ENCODE measurements at regions not wholly inside any gene's neighbourhood (a gene's known extent, or its start where the extent isn't known, plus 50 kb on each side); places are given as distances from the start of the nearest gene placed in this dataset.

- H2AK5ac ChIP-seq (ENCODE audit: low read depth, low read length): no peak overlapping the region
- H2BK20ac ChIP-seq (ENCODE audit: low read depth, low read length): no peak overlapping the region
- 0% methylated on average over 1 of the region's 4 CpGs; no CpG with 5 or more reads in 1 of the 2 experiments for WGBS, 2 experiments (ENCODE audit: extremely low coverage in 2 of 2, insufficient read length in 1 of 2)
- H3K36me3 ChIP-seq (ENCODE audit: control insufficient read depth, insufficient read depth, low read length): no peaks in the 10 kb centered on the region
- no peaks in the 10 kb centered on the region for H4K20me1 ChIP-seq (ENCODE audit: insufficient read depth, low read length)
- no peaks in the 10 kb centered on the region for H3K4me1 ChIP-seq (ENCODE audit: control insufficient read depth, insufficient read depth, low read length)
- no peak overlapping the region for H4K5ac ChIP-seq (ENCODE audit: low read depth, low read length)
- no peak overlapping the region for H3K18ac ChIP-seq (ENCODE audit: low read depth, low read length)
- no peak overlapping the region for H2AK9ac ChIP-seq (replicated peaks; ENCODE audit: low read depth, low read length, poor library complexity)
- DNase-seq (no peak), ATAC-seq (ENCODE audit: low read depth) (no peak)
- no peaks in the 10 kb centered on the region for H3K79me1 ChIP-seq (ENCODE audit: low read depth in 1 of 2, low read length in 2 of 2)
- ChIA-PET CTCF (no interaction called here), POLR2A (ENCODE audit: unreplicated experiment) (no interaction called here)
- intact Hi-C loops (cut with micrococcal nuclease) (no loop called here), dilution Hi-C loops (cut with HindIII; ENCODE audit: low sequenced_read_pairs, unreplicated experiment) (no loop called here), in situ Hi-C loops (cut with MboI; ENCODE audit: low sequenced_read_pairs) (no loop called here)
- H3K4me2 ChIP-seq (ENCODE audit: low read depth, low read length): no peak overlapping the region
- no peak overlapping the region for H3K9ac ChIP-seq (ENCODE audit: low read depth, low read length)
- H2AFZ ChIP-seq (replicated peaks; ENCODE audit: low read length, poor library complexity): no peak overlapping the region
- no peaks in the 10 kb centered on the region for H3K9me3 ChIP-seq (ENCODE audit: control insufficient read depth, insufficient read depth, low read length)
- no peak overlapping the region for H3K14ac ChIP-seq (replicated peaks; ENCODE audit: low read depth, low read length)
- no peak for TF ChIP-seq POLR2A (IDR thresholded peaks at IDR 0.05; ENCODE audit: low read depth, low read length)
- no peak for TF ChIP-seq SMC3 (IDR thresholded peaks at IDR 0.05; ENCODE audit: low read depth, low read length)
- no peaks in the 10 kb centered on the region for H3K9me1 ChIP-seq (ENCODE audit: insufficient read depth, low read length)
- H3K56ac ChIP-seq (ENCODE audit: extremely low read depth, insufficient read depth, low read length): no peak overlapping the region
- no peak overlapping the region for H3K4me3 ChIP-seq (ENCODE audit: insufficient read depth, low read depth, low read length)
- H3K23ac ChIP-seq (ENCODE audit: low read depth, low read length): no peak overlapping the region
- no peak overlapping the region for H4K8ac ChIP-seq (ENCODE audit: low read depth in 2 of 2, low read length in 2 of 2)
- H2BK15ac ChIP-seq (ENCODE audit: low read depth, low read length): no peak overlapping the region
- H3K27me3 ChIP-seq (ENCODE audit: control insufficient read depth, insufficient read depth, low read length): no peaks in the 10 kb centered on the region
- no peak overlapping the region for H2BK5ac ChIP-seq (ENCODE audit: low read depth, low read length, poor library complexity, severe bottlenecking)
- H2BK120ac ChIP-seq (ENCODE audit: low read depth, low read length): no peak overlapping the region
- BruUV-seq (replicated peaks): no TSS peak
- H4K91ac ChIP-seq (ENCODE audit: insufficient read depth, low read depth, low read length): no peak overlapping the region
- no peak overlapping the region for H3K27ac ChIP-seq (ENCODE audit: insufficient read depth, low read length)
- H3K4ac ChIP-seq (ENCODE audit: low read depth, low read length): no peak overlapping the region
These were observed 285.9 kb downstream of the RFC3 start for GRCh38 chr13:34103854-34104253.

Measured in IMR-90 (cell line).